Fibroblast of lung (primary cell): ENCODE measurements at regions not wholly inside any gene's neighbourhood (a gene's known extent, or its start where the extent isn't known, plus 50 kb on each side); places are given as distances from the start of the nearest gene placed in this dataset.

Experiments used
- EZH2 ChIP-seq: IDR thresholded peaks from 2 replicates; pipeline ENCODE4 v1.5.1; 2012; ENCODE audit warnings: low read length, control low read depth, mild to moderate bottlenecking; ENCODE audit errors: missing control alignments
- TF ChIP-seq, protein P1 (sequence below), 2 donors: IDR thresholded peaks in 1 of 2; conservative IDR thresholded peaks in 1 of 2; 1 replicate in 1 of 2; 2 replicates in 1 of 2; pipeline ENCODE4 v1.5.1; 2011 to 2012; ENCODE audit warnings: low read length in 2 of 2, control low read depth in 1 of 2, inconsistent platforms in 1 of 2, low read depth in 1 of 2, mild to moderate bottlenecking in 1 of 2

DNA sequence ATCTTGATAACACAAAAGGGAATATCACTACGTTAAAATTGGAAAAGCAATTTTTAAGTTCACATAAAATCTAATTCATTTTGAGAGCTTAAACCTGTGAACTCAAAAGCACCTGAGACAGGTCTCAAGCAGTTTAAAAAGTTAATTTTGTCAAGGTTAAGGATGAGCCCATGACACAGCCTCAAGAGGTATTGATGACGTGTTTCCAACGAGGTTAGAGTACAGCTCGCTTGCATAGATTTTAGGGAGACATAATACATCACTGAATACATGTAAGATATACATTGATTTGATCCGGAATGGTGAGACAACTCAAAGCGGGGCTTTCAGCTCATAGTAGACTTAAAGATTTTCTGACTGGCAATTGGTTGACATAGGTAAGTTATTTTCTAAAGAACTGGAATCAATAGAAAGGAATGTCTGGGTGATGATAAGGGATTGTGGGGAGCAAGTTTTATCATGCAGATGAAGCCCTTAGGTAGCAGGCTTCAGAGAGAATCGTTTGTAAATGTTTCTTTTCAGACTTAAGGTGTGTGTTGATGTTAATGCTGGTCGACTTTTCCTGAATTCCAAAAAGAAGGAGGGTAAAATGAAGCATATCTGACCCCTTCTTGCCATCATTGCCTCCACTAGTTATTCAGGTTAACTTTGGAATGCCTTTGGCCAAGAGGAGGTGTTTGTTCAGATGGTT lies 2890.6 kb downstream of the PCDH9 start:
- TF ChIP-seq, protein P1, sequence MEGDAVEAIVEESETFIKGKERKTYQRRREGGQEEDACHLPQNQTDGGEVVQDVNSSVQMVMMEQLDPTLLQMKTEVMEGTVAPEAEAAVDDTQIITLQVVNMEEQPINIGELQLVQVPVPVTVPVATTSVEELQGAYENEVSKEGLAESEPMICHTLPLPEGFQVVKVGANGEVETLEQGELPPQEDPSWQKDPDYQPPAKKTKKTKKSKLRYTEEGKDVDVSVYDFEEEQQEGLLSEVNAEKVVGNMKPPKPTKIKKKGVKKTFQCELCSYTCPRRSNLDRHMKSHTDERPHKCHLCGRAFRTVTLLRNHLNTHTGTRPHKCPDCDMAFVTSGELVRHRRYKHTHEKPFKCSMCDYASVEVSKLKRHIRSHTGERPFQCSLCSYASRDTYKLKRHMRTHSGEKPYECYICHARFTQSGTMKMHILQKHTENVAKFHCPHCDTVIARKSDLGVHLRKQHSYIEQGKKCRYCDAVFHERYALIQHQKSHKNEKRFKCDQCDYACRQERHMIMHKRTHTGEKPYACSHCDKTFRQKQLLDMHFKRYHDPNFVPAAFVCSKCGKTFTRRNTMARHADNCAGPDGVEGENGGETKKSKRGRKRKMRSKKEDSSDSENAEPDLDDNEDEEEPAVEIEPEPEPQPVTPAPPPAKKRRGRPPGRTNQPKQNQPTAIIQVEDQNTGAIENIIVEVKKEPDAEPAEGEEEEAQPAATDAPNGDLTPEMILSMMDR (conservative IDR thresholded peaks at IDR 0.05 in 1 of 2, IDR thresholded peaks at IDR 0.05 in 1 of 2; ENCODE audit: low read depth in 1 of 2, low read length in 2 of 2), result no peak
- no peak for TF ChIP-seq EZH2
